Testis (tissue), 2 donors: ENCODE measurements at regions not wholly inside any gene's neighbourhood (a gene's known extent, or its start where the extent isn't known, plus 50 kb on each side); places are given as distances from the start of the nearest gene placed in this dataset.

Experiments used
- DNase-seq: peaks from one replicate; pipeline ENCODE4 v3.0.0-alpha.2; 2019
- H3K27ac ChIP-seq, 2 donors: fragments of 200-600 bp; sonication (generic); one replicate each; pipeline ENCODE4 v1.5.1; 2019
- H3K27me3 ChIP-seq: fragments of 200-600 bp; sonication (generic); one replicate; pipeline ENCODE4 v1.5.1; 2019
- H3K36me3 ChIP-seq: fragments of 200-600 bp; sonication (generic); one replicate; pipeline ENCODE4 v1.5.1; 2017; ENCODE audit warnings: low read depth; ENCODE audit errors: missing control alignments
- H3K4me1 ChIP-seq: fragments of 200-600 bp; sonication (generic); one replicate; pipeline ENCODE4 v1.5.1; 2019
- H3K4me3 ChIP-seq, 2 donors: fragments of 200-600 bp; sonication (generic); one replicate each; pipeline ENCODE4 v1.5.1; 2017 to 2019
- H3K9me3 ChIP-seq: fragments of 200-600 bp; sonication (generic); one replicate; pipeline ENCODE4 v1.5.1; 2017
- CTCF ChIP-seq, 3 experiments: fragments of 450-650 bp in 2 of 3; fragments of 200-600 bp in 1 of 3; sonication (generic) in 1 of 3; IDR thresholded peaks; one replicate each; pipeline ENCODE4 v1.5.1; 2016 to 2019; ENCODE audit warnings: antibody characterized with exemption in 3 of 3, mild to moderate bottlenecking in 2 of 3, moderate library complexity in 1 of 3
- POLR2A ChIP-seq: fragments of 450-650 bp; IDR thresholded peaks from one replicate; pipeline ENCODE4 v1.6.1; 2017; ENCODE audit warnings: antibody characterized with exemption, mild to moderate bottlenecking, moderate library complexity
- WGBS, 2 donors: methylation state at CpG; one replicate each; pipeline ENCODE4 v1.1.5; 2018; 5-methylcytosine and 5-hydroxymethylcytosine counted together
- intact Hi-C: fragments of 100-400 bp; cut with DNase I; formaldehyde crosslinking; loops from one replicate; pipeline ENCODE4 v1.15.1; 2023; ENCODE audit warnings: low total_unique reads

DNA sequence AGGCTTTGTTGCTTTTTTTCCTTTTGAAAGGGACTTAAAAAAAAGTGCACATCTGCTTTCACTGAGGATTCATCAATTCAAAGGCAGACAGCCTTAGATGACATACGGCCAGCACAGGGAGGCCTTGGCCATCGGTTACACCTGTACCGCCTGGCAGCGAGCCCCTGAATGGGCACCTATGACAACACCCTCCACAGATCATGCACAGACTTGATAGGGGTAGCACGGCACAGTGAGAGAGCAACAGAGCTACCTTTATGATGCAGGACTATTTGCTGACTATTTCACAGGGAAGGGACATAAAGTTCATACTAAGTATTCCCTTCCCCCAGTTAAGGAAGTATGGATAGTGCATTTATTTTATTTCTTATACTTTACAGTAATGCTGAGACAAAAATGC lies 137.9 kb upstream of the ARID2 start:
- intact Hi-C loops, result no loop called here
- H3K4me3 ChIP-seq, result no peak overlapping the region
- no peaks in the 10 kb centered on the region for H3K36me3 ChIP-seq
- no peaks in the 10 kb centered on the region for H3K9me3 ChIP-seq
- no peaks in the 10 kb centered on the region for H3K27me3 ChIP-seq
- no peak overlapping the region for H3K27ac ChIP-seq
- TF ChIP-seq CTCF (IDR thresholded peaks at IDR 0.05) (no peak), POLR2A (no peak)
- DNase-seq, result no peak
- no peaks in the 10 kb centered on the region for H3K4me1 ChIP-seq
- 82 to 92% methylated on average over 5 of the region's 5 CpGs for WGBS, 2 donors

DNA sequence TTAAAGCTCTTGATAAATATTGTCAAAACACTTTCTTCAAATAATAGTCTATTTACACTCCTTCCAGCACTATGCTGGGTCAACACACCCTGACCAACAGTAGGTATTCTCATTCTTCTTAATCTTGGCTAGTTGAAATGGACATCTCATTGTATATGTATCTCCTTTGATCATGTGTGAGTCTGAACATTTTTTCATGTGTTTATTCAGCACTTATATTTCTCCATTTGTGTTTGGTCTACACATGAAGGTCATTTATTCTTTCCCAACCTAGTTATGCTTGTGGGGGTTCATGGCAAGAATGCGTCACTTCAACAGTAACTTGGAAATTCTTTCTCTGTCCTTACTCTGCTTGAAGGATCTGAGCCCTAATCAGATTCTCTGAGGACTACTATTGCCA lies 133.1 kb upstream of the ARID2 start:
- Histone ChIP-seq H3K9me3 (no peaks in the 10 kb centered on the region), H3K27me3 (no peaks in the 10 kb centered on the region), H3K4me3 (no peak overlapping the region), H3K27ac (no peak overlapping the region), H3K36me3 (no peaks in the 10 kb centered on the region), H3K4me1 (no peaks in the 10 kb centered on the region)
- DNase-seq, result no peak
- WGBS, 2 donors, result 86 to 88% methylated on average over 1 of the region's 1 CpG
- TF ChIP-seq POLR2A (no peak), CTCF (IDR thresholded peaks at IDR 0.05) (no peak)
- intact Hi-C loops, result no loop called here

DNA sequence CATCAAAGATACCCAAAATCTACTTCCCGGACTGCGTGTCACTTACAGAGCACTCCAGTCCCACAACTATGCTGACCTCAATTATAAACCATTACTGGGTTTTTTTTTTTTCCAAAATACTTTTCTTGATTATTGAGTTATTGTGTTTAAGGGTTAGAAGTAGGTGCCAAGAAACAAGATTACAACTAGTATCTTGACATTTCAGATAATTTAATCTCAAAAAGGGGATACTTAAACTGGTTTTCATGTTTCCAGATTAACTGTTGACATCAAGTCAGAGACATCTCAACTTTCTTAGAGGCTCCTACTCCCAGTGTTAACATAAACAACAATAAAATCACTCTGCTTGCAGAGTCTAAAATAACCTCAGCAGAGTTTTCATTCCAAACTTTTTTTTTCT lies 131.2 kb upstream of the ARID2 start:
- Histone ChIP-seq H3K27me3 (no peaks in the 10 kb centered on the region), H3K4me1 (no peaks in the 10 kb centered on the region), H3K4me3 (no peak overlapping the region), H3K36me3 (no peaks in the 10 kb centered on the region), H3K9me3 (no peaks in the 10 kb centered on the region), H3K27ac (no peak overlapping the region)
- no peak for DNase-seq
- TF ChIP-seq CTCF (IDR thresholded peaks at IDR 0.05), result no peak
- TF ChIP-seq POLR2A, result no peak
- WGBS, 2 donors, result 61 to 67% methylated on average over 2 of the region's 2 CpGs
- intact Hi-C loops, result no loop called here

- 93 to 100% methylated on average over 1 of the region's 1 CpG for WGBS, 2 donors
- Histone ChIP-seq H3K4me3 (no peak overlapping the region), H3K36me3 (no peaks in the 10 kb centered on the region), H3K4me1 (no peaks in the 10 kb centered on the region), H3K27me3 (no peaks in the 10 kb centered on the region), H3K27ac (no peak overlapping the region), H3K9me3 (no peaks in the 10 kb centered on the region)
- intact Hi-C loops, result no loop called here
- no peak for TF ChIP-seq POLR2A
- no peak for DNase-seq
Measured at GRCh38 chr12:45598761-45599160, 130.7 kb upstream of the ARID2 start.

GRCh38 chr12:45599196-45599595 lies 130.3 kb upstream of the ARID2 start:
- H3K4me3 ChIP-seq, result no peak overlapping the region
- no peak for DNase-seq
- intact Hi-C loops, result no loop called here
- no peaks in the 10 kb centered on the region for H3K36me3 ChIP-seq
- WGBS, 2 donors, result 81 to 89% methylated on average over 2 of the region's 2 CpGs
- TF ChIP-seq CTCF (IDR thresholded peaks at IDR 0.05) (no peak), POLR2A (no peak)
- no peaks in the 10 kb centered on the region for H3K4me1 ChIP-seq
- no peak overlapping the region for H3K27ac ChIP-seq
- H3K27me3 ChIP-seq, result no peaks in the 10 kb centered on the region
- no peaks in the 10 kb centered on the region for H3K9me3 ChIP-seq
